GM12864 (cell line): ENCODE measurements at regions not wholly inside any gene's neighbourhood (a gene's known extent, or its start where the extent isn't known, plus 50 kb on each side); places are given as distances from the start of the nearest gene placed in this dataset.
"Not testable (repeated sequence)": the region's sequence is repeated elsewhere in the genome, so short reads cannot be mapped to it uniquely, and the experiment has no call there.

Source experiments
- DNase-seq: peaks from one replicate; pipeline ENCODE4 v3.0.0-alpha.2; 2011; ENCODE audit warnings: low read depth
- H3K4me3 ChIP-seq: 2 replicates; pipeline ENCODE4 v1.5.1; 2011; ENCODE audit warnings: mild to moderate bottlenecking, low read depth, low read length, control low read depth
- TF ChIP-seq, protein P1 (sequence below): IDR thresholded peaks from 2 replicates; pipeline ENCODE4 v1.5.1; 2011; ENCODE audit warnings: low read depth, mild to moderate bottlenecking, moderate library complexity, low read length, control low read depth, inconsistent platforms; ENCODE audit errors: missing control alignments

DNA sequence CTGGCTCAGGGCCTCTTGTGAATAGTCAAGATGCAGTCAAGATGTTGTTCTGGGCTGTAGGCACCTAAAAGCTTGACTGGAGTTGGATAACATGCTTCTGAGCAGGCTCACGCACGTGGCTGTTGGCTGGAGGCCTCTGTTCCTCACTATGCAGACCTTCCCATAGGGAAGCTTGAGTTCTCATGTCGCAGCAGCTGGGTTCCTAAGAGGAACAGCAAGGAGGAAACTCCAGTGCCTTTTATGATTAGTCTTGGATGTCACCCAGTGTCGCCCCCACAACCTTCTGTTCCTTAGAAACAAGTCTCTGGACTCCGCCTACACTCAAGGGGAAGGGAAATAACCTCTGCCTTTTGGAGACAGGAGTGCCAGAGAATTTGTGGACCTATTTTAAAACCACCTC lies 210.7 kb downstream of the BCAS1 start:
- TF ChIP-seq, protein P1, sequence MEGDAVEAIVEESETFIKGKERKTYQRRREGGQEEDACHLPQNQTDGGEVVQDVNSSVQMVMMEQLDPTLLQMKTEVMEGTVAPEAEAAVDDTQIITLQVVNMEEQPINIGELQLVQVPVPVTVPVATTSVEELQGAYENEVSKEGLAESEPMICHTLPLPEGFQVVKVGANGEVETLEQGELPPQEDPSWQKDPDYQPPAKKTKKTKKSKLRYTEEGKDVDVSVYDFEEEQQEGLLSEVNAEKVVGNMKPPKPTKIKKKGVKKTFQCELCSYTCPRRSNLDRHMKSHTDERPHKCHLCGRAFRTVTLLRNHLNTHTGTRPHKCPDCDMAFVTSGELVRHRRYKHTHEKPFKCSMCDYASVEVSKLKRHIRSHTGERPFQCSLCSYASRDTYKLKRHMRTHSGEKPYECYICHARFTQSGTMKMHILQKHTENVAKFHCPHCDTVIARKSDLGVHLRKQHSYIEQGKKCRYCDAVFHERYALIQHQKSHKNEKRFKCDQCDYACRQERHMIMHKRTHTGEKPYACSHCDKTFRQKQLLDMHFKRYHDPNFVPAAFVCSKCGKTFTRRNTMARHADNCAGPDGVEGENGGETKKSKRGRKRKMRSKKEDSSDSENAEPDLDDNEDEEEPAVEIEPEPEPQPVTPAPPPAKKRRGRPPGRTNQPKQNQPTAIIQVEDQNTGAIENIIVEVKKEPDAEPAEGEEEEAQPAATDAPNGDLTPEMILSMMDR, result no peak
- no peak overlapping the region for H3K4me3 ChIP-seq
- no peak for DNase-seq

DNA sequence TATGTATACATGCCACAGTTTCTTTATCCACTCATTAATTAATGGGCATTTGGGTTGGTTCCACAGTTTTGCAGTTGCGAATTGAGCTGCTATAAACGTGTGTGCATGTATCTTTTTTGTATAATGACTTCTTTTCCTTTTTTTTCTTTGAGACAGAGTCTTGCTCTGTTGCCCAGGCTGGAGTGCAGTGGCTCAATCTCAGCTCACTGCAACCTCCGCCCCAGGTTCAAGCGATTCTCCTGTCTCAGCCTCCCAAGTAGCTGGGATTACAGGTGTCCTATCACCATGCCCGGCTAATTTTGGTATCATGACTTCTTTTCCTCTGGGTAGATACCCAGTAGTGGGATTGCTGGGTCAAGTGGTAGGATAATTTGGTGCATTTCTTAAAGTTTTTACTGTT lies 211.4 kb downstream of the BCAS1 start:
- not testable (repeated sequence) for H3K4me3 ChIP-seq, DNase-seq

DNA sequence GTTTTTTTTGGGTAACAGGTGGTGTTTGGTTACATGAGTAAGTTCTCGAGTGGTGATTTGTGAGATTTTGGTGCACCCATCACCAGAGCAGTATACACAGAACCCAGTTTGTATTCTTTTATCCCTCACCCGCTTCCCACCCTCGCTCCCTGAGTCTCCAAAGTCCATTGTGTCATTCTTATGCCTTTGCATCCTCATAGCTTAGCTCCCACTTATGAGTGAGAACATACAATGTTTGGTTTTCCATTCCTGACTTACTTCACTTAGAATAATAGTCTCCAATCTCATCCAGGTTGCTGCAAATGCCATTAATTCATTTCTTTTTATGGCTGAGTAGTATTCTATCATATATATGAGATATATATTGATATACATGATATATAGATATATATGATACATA lies 211.9 kb downstream of the BCAS1 start:
- not testable (repeated sequence) for H3K4me3 ChIP-seq, DNase-seq

DNA sequence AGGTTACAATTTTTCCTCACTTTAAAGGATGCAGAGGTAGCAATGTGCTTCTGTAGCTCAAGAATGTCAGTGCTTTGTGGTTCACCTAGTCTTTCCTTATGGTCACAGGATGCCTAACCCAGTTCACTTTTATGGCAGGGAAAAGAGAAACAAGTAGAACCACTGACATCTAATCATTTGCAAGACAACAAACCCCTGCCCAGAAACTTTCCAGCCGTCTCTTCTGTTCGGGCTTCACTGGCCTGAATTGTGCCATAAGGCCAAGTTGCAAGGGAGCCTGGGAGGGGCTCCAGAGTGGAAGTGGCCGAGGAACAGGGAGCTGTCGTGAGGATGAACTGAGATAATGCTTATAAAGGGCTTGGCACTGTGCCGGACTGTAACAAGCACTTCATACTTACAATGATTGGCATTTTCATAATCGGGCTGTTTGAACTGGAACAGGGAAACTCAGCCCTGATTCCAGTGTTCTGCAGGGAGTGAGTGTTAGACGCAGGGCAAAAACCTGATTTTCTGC lies 212.6 kb downstream of the BCAS1 start:
- no peak for DNase-seq
- H3K4me3 ChIP-seq, result no peak overlapping the region
- TF ChIP-seq, protein P1, result no peak

DNA sequence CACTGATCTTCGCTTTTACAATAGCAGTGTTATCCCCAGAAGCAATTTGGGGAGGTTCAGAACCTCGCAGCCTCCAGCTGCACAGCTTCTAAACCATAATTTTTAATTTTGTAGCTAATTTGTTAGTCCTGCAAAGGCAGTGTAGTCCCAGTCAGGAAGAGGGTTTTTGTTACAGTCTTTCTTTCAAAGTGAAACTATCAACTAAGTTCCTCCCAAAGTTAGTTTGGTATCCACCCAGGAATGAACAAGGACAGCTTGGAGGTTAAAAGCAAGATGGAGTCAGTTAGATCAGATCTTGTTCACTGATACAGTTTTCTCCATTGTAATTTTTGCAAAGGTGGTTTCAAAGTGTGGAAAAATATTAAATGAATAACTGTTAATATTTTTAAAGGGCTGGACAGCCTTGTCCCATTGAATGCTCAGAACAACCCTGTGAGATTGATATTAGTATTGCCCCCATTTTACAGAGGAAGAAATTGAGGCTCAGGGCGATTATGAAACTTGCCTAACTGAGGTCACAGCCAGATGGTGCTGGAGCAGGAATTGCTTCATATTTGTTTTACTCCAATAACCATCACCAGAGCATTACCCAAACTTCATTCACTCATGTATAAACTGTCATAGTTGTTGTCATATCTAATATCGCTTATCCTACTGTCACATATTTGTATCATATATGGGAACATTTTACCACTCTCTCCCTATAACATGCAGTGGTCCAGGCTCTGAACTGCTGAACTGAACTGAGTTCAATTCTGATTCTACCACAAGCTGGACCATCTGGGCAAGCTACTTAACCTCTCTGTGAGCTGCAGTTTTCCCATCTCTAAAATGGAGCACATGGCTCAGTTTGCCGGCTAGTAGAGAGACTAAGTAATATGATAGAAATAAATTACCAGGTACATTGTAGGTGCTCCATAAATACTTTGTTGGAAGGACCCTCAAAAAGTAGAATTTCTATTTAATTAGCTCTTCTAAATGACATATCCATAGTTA lies 213.8 kb downstream of the BCAS1 start:
- H3K4me3 ChIP-seq, result no peak overlapping the region
- DNase-seq, result no peak
- TF ChIP-seq, protein P1, result no peak

DNA sequence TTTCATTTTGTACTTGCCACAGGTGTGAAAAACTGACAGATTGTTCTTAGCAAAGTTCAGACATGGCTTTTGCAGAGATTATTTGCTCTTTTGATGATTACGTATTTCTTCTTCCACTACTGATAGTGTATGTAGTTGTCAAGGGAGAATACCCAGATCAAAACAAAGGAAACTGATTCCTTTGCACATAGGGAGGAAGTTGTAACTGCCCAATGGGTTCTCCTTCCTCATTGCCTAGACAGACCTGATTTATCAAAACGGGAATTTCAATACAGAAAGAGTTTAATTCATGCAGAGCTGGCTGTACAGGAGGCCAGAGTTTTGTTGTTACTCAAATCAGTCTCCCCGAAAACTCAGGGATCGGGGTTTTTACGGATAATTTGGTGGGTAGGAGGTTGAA lies 214.7 kb downstream of the BCAS1 start:
- DNase-seq, result no peak
- H3K4me3 ChIP-seq, result no peak overlapping the region
- TF ChIP-seq, protein P1, result no peak

DNA sequence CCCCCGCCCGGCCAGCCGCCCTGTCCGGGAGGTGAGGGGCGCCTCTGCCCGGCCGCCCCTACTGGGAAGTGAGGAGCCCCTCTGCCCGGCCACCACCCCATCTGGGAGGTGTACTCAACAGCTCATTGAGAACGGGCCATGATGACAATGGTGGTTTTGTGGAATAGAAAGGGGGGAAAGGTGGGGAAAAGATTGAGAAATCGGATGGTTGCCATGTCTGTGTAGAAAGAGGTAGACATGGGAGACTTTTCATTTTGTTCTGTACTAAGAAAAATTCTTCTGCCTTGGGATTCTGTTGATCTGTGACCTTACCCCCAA lies 215.8 kb downstream of the BCAS1 start:
- DNase-seq, H3K4me3 ChIP-seq: not testable (repeated sequence)

DNA sequence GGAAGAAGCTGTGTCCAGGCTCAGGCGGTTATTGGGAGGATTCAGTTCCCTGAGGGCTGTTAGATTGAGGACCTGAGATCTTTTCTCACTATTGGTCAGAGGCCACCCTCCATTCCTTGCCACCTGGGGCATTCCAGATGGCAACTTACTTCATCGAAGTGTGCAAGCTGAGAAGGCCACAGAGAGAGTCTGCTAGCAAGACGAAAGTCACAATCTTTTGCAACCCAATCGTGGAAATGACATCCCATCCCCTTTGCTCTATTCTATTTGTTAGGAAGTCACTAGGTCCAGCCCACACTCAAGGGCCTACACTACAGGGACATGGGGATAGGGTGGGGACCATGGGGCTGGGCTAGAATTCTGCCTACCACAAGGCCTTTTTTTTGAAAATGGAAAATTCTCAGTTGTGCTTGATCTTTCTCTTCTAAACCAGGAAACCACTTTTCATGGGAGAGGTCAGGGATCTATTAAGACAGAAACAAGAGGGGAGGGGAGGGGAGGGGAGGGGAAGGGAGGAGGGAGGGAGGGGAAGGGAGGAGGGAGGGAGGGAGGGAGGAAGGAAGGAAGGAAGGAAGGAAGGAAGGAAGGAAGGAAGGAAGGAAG lies 217.2 kb downstream of the BCAS1 start:
- DNase-seq, result no peak
- no peak overlapping the region for H3K4me3 ChIP-seq
- TF ChIP-seq, protein P1, result no peak
